ELR (cell line): ENCODE measurements at regions not wholly inside any gene's neighbourhood (a gene's known extent, or its start where the extent isn't known, plus 50 kb on each side); places are given as distances from the start of the nearest gene placed in this dataset.

Source experiments
- DNase-seq: peaks from one replicate; pipeline ENCODE4 v3.0.0-alpha.2; 2015; ENCODE audit warnings: low read depth

DNA sequence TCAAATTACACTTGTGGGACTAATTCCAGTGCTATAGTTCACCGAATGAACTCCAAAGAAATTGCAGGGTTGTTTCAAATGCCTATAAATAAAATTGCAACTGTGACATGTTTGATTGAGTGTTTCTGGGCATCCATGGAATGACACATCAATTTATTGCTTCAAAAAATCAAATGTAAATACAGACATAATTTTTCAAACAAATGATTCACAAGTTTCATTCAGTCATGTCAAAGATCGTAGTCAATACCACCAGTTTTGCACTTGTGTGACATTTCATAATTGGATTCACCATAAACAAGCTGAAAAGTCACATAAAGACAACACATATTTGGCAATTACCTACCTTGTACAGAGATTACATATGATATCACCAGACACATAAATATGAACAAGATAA, 350.8 kb downstream of the CDH2 start:
- DNase-seq: no peak

DNA sequence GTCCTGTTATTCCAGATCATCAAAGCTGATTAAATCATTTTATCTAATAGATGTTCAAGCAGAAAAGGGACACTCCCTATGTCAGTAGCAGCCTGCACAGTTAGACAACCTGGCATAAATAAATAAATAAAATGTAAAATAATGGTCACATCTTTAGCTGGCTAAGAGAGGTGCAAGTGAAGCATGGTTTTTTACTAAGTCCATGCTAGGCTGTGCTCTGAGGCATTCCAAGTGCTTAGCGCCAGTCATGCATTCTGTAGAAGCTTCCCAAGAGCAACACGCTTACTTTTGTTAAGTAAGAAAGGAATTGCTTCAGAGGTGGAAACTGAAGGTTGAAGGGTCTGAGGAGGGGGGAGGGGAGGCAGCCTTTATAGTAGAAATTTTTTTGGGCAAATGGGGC, 351.2 kb downstream of the CDH2 start:
- DNase-seq: no peak

DNA sequence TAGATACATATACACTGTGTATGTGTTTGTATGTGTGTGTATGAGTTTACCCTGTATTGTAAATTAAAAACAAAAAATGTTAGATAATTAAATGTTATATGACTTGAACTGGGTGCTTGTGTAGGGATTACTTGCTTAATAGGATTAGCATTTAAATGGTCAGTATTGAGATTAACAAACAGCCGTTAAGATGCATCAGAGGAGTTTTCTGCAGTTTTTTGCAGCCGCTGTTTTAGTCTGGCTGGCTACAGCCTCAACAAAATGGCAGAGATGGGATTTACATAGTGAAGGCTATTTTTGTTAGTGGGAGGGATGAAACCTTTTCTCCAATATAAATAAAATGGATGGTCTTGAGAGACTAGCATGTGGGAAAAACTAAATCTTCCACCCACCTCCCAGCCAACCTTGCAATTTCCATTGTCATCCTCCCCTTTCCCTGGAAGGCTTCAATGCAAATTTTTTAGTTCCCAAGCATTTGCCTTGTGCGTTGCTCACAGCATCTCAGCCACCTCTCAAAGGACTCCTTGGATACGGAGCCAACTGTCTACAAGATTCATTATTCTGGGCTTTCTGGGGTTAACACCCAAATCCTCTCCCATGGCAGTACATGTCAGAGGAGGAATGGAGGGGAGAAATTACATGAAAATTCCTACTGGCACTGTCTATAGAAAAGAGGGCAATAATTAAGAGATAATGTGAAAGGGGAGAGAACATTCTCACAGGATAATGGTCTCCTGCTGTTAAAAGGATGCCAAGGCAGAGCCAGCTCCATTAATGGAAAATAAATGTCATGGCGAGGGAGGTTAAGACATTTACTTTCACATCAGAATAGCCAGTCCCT, 351.9 kb downstream of the CDH2 start:
- no peak for DNase-seq

DNA sequence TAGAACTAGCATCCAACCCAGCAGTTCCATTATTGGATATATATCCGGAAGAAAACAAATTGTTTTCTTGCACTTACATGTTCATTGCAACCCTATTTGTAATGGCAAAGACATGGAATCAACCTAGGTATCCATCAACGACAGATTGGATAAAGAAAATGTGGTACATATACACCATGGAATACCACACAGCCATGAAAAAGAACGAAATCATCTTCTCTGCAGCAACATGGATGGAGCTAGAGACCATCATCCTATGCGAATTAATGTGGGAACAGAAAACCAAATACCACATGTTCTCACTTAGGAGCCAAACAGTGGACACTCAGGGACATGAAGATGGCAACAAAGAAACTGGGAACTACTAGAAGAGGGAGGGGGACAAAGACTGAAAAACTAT, 352.7 kb downstream of the CDH2 start:
- DNase-seq: no peak

DNA sequence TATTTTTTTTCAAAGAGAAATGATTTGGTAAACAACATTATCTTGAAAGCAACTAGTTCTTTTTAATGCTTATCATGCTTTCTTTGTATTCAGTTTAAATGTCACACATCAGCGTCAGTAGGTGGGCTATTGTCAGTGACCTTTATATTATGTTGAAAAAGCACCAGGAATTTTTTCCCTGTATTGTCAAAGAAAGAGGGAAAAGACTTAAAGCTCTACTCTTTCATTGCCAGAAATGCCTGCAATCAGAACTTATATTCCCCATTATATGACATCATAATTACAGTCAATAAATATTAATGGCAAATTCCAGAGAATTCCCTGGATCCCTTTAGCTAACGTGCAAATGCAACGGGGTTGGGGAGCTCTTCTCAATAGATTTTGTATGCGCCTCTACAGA, 353.9 kb downstream of the CDH2 start:
- no peak for DNase-seq

DNA sequence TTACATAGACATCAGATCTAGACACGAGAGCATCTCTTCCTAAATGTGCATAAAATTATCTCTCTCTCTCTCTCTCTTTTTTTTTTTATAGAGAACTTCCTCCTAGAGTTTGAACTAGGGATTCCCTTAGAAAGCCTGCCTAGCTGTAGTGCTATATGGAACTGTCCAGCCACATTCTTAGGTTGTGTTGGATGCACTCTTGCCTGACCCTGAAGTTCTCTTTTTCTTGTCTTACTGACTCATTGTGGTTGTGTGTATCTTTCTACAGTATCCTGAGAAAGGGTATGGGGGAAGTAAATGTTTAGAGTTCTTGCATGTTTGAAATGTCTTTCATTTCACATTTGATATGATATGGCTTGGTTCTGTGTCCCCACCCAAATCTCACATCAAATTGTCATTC, 368.2 kb downstream of the CDH2 start:
- DNase-seq: peak; percentile 33

DNA sequence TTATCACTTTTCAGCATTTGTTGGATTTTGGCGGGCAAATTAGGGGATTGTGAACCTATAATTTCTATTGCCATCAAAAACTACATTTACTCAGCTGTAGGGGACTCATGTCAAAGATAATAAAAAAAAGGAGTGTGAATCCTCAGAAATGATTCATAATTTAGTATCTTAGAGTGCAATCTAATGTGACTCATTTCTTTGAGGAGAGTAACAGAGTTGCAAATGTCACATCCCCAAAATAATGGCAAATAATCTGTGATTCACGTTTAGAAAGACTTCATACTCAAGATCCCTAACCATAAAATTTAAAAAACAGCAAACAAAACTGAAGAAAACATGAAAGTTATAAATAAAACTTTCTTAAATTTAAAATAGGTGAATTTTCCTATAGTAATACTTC, 373.0 kb downstream of the CDH2 start:
- DNase-seq: peak; percentile 74

DNA sequence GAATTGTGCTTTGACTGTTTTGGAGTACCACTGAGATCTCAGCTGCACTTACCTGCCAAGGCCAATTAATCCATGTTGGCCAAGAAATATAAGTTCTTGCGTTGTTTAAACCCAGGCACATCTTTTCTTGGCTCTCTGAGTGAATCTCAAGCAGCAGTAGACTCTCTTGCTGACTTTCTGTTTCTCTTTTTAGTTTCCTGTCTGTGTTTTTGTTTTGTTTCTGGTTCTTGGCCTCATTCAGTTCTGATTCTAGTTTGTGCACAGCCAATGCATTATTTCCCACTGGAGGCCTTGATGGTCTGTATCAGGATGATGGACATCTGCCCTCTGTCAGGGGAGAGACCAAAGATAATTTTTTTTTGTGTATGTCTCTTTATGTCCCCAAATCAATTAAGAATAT, 379.4 kb downstream of the CDH2 start:
- DNase-seq: no peak

DNA sequence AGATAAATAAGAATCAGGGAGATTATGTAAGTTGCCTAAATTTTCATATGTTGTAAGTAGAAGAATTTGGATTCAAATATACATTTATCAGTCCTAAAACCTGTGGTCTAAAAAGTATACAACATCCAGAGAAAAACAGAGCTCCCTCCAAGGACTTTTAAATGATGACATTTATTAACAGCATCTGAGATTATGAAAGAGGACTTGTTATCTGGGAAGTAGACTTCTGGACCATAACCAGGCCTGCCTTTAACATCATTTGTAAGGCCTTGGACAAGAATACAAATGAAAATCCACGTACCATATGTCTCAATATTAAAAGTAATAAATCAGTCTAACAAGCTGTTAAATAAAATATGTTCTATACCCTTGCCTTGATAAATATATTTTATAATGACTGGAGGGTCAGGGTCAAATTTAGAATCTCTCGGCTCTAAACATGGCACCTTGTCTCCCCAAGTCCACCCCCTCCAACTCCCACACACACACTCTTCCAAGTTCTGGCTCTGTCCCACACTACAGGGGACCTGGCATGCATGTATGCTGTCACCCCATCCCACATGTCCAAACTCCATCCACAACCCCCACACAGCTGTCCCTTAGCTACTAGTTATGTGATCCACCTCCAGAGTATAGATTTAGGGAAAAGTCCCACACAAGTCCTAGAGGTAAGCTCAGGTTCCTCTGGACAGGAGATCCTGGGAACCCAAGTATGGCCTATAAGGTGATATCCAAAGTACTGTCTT, 382.6 kb downstream of the CDH2 start:
- DNase-seq: no peak

DNA sequence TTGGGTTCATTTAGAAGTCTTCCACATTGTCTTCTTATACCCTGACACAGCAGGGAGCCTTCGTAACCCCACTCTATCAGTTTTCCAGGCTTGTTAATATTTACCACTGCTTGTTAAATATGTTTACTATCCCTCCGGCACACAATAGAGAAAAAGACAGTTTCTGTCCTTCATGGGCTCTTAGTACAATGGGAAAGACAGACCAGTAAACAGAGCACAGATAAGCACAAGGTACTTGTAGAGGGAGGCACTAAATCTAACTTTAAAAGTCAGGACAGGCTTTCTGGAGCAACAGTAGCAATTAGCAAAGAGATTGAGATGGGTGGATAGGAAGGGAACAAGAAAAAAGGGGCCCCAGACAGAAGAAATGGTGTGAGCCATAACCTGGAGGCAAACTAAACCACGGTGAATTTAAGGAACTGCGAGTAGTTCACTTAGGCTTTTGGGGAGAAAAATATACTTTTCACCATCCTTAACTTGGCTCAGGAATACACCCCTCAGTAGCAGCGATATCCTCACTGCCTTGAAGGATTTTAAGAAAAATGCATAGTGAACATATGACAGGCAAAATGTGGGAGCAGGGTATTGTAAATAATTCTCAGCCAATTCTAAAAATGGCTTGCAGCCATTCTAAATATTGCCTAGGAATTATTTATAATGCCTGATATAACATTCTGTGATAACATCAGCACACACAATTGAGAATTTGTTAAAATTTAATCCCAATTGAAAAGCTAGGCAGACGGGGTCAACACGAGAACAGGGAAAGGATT, 383.7 kb downstream of the CDH2 start:
- no peak for DNase-seq

DNA sequence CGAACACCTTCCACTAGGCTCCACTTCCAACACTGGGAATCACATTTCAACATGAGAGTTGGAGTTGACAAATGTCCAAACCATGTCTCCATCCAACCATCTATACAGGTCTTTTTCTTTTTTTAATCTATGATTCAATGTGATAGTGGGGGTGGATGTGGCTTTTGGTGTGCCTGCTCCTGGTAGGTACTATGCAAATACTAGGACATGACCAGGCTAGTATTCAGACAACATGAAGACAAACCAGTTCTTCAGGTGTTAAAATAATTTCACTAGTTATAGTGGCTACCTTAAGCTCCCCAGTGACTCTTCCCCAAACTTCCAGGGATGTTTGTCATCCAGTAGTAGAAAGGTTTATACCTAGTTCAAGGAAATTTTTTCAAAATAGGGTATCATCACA, 387.5 kb downstream of the CDH2 start:
- DNase-seq: no peak

DNA sequence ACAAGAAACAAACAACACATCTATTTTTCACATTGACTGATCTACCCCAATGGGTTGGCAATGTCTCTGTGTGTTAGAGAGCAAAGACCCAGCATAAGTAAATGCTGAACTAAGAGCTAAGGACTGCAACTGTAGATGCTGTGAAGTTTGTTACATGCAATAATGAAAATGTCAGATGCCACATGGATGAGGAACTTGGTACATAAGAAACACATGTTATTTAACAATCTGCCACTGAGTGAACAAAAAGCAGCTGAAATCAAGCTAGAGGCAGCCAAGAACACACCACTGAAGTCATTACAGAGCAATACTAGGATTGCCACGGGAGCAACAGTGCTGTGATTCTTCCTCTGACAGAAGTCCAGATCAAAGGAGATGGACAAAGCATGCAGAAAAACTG, 389.4 kb downstream of the CDH2 start:
- DNase-seq: no peak

DNA sequence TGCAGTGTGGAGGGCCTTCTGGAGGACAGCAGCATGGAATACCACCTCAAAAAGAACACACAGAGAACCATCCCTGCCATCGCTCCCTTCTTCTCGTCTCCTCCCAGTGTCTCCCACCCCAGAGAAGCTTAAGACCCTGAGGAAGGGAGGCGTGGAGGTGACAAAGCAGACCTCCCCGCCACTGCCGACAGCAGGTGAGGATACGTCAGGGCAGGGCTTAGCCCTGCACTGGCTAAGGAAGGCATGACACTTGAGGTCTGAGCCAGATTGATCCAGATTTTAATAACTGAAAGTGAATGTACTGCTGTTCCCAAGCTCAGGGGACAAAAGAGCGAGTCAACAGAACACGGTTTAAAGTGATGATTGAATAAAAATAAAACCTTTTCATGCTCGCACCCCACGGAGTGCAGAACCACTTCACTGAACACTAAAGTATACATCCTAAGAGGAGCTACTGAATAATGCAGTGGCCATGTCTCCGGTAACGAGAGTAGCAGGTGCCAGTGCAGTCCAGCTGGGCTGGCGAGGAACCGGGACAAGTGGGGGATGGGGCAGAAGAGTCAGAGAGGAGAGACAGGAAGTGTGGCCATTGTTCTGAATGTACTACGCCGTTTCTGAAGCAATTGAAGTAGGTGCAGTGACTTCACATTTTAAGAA, 391.0 kb downstream of the CDH2 start:
- no peak for DNase-seq

DNA sequence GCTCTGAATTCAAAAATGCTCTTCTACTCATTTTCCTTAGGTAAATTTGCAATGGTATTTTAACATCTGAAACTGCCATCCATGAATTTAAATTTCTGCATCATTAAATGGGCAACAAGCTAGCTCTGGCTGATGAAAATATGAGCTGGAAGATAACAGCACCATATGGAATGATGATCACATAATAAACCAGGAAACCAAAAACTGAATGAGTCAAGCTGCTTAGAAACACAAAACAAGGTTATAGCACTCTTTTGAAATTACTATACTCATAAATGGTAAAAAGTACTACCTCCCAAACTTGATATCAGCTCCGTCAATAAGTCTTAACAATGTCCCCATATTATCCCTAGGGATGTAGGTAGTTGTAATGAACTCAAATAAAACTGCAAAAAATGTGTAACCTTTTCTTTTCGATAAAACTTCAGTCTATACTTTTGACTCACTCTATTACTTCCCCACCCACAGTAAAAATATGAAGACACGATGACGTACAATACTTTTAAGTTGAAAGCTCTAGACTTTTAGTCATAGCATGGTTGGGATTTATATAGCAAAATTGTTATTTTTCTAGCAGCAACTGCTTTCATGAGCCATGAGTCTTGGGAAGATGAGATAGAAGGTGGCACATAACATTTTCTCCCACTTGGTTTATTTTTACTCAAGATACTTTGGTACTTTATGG, 396.7 kb downstream of the CDH2 start:
- peak; percentile 42 for DNase-seq

DNA sequence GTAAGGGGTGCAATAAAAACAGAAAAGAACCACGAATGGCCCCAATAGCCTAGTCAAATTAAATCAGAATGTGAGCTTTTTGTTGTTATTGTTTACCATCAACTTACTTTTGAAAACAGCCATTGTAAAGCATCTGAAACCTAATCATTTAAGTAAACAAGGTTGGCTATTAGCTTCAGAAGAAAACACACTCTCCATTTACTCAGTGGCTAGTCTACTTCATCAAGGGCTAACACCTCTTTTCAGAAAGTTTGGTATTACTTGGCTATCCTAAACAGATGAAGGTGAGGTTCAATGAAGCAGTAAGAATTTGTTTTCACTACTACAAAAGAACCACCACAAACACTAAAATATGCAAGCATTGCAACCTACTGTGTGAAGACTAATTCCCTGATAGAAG, 398.0 kb downstream of the CDH2 start:
- DNase-seq: no peak

DNA sequence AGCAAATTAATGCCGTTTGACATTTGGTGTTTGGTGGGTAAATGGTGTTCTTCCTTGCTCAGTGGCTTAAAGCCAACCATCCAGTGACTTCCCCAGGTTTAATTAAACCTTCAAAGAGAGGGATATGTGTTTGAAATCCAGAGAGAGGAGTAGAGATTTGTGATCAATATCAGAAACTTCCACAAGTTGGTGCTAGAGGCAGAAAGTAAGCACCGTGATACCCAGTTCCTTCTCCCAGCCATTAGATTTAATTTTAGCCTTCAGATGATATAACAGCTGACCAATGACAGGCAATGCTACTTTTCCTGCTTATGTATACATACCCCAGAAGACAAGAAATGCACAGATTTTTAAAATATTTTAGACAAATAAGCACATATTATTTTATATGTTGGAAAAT, 398.5 kb downstream of the CDH2 start:
- DNase-seq: peak; percentile 54

DNA sequence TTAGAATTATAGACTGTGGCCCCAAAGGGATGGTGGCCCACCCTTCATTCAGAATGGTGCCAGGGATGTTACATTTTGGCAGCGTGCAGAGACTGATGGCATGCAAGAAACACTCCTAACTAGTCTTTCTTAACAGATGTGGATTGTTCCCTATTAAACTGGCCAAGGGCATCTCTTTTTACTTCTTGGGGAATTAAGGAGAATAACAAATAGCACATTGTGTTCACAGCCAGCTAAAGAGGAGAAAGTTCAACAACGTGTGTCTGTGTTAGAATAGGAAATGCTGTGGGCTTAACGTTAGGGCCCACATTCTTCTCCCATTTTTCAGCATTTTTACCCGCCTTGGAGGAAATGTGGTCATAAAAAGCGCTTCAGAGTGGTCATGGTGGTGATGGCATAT, 404.8 kb downstream of the CDH2 start:
- DNase-seq: no peak

DNA sequence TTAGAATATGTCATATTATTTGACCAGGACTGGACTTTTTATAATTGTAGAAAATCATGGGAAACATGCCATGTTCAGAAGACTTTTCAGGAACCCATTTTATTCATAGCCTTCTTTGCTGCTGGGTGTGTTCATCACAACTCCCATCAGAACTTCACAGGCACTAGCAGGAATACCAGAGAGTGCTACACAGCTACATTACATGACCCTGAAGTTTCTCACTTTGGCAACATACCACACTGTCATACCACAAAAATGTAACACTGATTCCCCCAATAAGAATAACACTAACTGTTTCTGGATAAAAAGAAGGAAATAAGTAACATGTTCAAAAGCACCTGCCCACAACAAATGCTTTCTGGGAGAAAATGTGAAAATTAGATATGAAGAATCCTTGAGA, 405.4 kb downstream of the CDH2 start:
- peak; percentile 18 for DNase-seq

DNA sequence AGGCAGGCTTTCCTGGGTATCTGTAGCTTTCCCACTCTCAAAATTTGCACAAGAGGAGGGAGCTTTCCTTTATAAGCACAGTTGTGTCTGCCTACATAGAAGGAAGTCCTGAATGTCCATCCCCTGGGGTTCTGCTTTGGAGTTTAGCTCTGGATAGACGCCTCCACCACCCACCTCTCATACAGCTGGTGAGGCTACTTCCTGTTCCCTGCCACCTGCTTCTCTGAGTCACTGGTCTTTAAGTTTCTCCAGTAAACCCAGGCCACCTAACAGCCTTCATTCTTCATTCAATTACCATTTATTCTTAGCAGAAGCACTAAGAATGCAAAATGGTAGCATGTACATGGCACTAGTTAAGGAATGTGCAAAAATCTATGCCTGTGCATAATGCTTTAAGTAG, 407.8 kb downstream of the CDH2 start:
- DNase-seq: peak; percentile 6

DNA sequence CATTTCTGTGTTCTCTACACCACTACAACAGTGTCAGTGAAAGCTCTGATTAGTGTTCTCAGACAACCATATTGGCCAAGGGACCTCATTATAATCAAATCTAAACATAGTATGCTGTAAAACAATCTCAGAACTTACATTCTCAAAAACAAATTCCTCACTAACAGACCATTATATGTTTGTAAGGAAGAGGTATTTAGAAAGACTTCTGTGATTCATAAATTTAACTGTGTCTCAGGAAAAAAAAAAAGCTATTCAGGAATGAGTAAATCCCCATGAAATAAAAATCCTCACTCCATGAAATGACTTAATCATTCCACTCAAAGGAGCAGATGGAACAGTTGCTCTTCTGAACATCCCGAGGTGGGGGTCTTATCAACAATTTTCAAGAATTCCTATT, 413.0 kb downstream of the CDH2 start:
- peak; percentile 13 for DNase-seq

DNA sequence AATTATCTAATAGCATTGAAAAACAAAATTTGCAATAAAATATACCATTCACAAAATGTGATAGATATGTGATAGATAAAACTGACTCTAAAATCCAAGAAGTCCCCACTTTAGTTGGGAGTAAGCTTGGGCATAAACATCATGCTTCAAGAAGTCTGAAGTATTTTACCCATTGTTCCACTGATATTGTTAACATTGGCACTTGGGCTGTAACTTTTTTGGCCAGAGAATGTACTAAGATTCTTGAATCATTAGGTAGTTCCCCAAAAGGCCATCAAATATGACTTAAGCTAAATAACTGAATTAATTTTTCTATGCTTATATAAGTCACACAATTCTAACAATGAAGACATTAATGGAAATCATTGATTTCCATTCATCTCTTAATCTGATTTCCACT, 413.6 kb downstream of the CDH2 start:
- DNase-seq: no peak

DNA sequence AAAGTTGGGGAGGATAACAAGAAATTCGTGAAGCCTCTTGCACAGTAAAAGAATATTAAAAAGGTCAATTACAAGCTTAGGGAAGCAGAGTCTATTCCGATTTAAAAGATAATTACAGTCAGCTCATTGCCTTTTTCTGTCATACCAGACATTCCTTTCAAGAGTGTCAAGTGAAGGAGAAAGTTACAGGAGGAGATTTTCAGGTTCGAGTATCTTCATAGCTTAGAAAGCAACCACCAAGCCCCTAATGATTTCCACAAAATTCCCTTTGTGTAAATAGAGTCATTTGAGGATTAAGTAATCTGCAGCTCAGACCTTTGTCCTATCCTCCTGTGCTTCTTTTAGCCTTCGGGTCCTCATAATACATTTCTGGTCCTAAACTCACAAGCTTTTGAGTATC, 414.9 kb downstream of the CDH2 start:
- DNase-seq: peak; percentile 14
